ENCODE measurements at regions not wholly inside any gene's neighbourhood (a gene's known extent, or its start where the extent isn't known, plus 50 kb on each side); places are given as distances from the start of the nearest gene placed in this dataset.

GRCh38 chr1:177784936-177785335 lies 184.9 kb downstream of the SEC16B start:
- no peak for DNase-seq (ENCODE audit: low read depth, low spot score)
- intact Hi-C loops (cut with micrococcal nuclease; ENCODE audit: unreplicated experiment): loop anchor here (5.0 to 10.0 kb wide), 3 partner anchors 162 to 890 kb away; no protein-coding TSS in a partner anchor
- in situ Hi-C loops (cut with HindIII; ENCODE audit: low pct_unique_long_range_greater_than_20kb, low sequenced_read_pairs): no loop called here

DNA sequence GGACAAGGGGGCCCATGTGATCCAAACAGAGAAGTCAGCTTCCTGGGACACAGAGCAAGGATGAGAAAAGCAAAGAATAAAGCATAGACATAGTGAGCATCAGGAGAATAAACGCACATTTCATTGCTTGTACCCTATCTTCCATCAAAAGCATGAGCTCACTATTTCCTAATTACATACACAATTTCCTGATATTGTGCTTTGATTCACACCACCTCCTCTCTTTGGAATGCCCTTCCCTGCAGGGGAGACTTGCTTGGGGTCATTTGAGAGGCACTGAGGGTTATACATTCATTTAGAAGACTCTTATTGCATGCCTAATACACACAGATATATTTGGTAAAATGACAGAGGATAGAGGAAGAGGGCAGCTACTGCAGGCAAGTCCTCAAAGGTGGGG lies 185.4 kb downstream of the SEC16B start:
- ChIA-PET CTCF (interaction anchor here (0.6 kb wide), 1 partner anchor 163 kb away, joined by 3 read pairs; no protein-coding TSS in a partner anchor), POLR2A (no interaction called here)
- no peaks in the 10 kb centered on the region for H3K36me3 ChIP-seq (ENCODE audit: control insufficient read depth, insufficient read depth, low read length)
- no TSS peak for BruUV-seq (replicated peaks)
- TF ChIP-seq, protein P1, sequence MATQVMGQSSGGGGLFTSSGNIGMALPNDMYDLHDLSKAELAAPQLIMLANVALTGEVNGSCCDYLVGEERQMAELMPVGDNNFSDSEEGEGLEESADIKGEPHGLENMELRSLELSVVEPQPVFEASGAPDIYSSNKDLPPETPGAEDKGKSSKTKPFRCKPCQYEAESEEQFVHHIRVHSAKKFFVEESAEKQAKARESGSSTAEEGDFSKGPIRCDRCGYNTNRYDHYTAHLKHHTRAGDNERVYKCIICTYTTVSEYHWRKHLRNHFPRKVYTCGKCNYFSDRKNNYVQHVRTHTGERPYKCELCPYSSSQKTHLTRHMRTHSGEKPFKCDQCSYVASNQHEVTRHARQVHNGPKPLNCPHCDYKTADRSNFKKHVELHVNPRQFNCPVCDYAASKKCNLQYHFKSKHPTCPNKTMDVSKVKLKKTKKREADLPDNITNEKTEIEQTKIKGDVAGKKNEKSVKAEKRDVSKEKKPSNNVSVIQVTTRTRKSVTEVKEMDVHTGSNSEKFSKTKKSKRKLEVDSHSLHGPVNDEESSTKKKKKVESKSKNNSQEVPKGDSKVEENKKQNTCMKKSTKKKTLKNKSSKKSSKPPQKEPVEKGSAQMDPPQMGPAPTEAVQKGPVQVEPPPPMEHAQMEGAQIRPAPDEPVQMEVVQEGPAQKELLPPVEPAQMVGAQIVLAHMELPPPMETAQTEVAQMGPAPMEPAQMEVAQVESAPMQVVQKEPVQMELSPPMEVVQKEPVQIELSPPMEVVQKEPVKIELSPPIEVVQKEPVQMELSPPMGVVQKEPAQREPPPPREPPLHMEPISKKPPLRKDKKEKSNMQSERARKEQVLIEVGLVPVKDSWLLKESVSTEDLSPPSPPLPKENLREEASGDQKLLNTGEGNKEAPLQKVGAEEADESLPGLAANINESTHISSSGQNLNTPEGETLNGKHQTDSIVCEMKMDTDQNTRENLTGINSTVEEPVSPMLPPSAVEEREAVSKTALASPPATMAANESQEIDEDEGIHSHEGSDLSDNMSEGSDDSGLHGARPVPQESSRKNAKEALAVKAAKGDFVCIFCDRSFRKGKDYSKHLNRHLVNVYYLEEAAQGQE (IDR thresholded peaks at IDR 0.05; ENCODE audit: insufficient read depth in 1 of 2, low read depth in 2 of 2, low read length in 1 of 2): no peak
- TF ChIP-seq TCF7L2 (IDR thresholded peaks at IDR 0.05; ENCODE audit: low read depth, low read length): no peak
- no peak for TF ChIP-seq CTCF (IDR thresholded peaks at IDR 0.05)
- no peak for TF ChIP-seq SIN3A (IDR thresholded peaks at IDR 0.05; ENCODE audit: borderline replicate concordance, insufficient read depth, low read depth, low read length)
- TF ChIP-seq POLR2AphosphoS5 (IDR thresholded peaks at IDR 0.05; ENCODE audit: low read depth, low read length): no peak
- no peaks in the 10 kb centered on the region for H3K4me1 ChIP-seq (ENCODE audit: control insufficient read depth, insufficient read depth, low read length)
- intact Hi-C loops (cut with micrococcal nuclease; ENCODE audit: unreplicated experiment) (loop anchor here (5.0 to 10.0 kb wide), 3 partner anchors 163 to 890 kb away; no protein-coding TSS in a partner anchor), in situ Hi-C loops (cut with HindIII; ENCODE audit: low pct_unique_long_range_greater_than_20kb, low sequenced_read_pairs) (no loop called here)
- no peak for DNase-seq (ENCODE audit: low read depth, low spot score)
- ATAC-seq: no peak
- peaks cover 4% of the 10 kb centered on the region; the same call in 1 of the 2 replicates for H3K27me3 ChIP-seq (ENCODE audit: control insufficient read depth, insufficient read depth, low read length)
- no peak overlapping the region for H3K27ac ChIP-seq (ENCODE audit: low read length)
- H3K9me3 ChIP-seq (ENCODE audit: control insufficient read depth, insufficient read depth, low read depth, low read length): no peaks in the 10 kb centered on the region
- H3K4me3 ChIP-seq (ENCODE audit: low read depth in 2 of 2, low read length in 2 of 2): no peak overlapping the region

More at GRCh38 chr1:177784936-177785335, 184.9 kb downstream of the SEC16B start:
- no peak for ATAC-seq
- ChIA-PET CTCF (no interaction called here), POLR2A (no interaction called here)
- Histone ChIP-seq H3K4me3 (ENCODE audit: low read depth in 2 of 2, low read length in 2 of 2) (no peak overlapping the region), H3K27me3 (ENCODE audit: control insufficient read depth, insufficient read depth, low read length) (peaks cover 4% of the 10 kb centered on the region; the same call in 1 of the 2 replicates), H3K27ac (ENCODE audit: low read length) (no peak overlapping the region), H3K4me1 (ENCODE audit: control insufficient read depth, insufficient read depth, low read length) (no peaks in the 10 kb centered on the region), H3K36me3 (ENCODE audit: control insufficient read depth, insufficient read depth, low read length) (no peaks in the 10 kb centered on the region), H3K9me3 (ENCODE audit: control insufficient read depth, insufficient read depth, low read depth, low read length) (no peaks in the 10 kb centered on the region)
- no TSS peak for BruUV-seq (replicated peaks)
- TF ChIP-seq TCF7L2 (IDR thresholded peaks at IDR 0.05; ENCODE audit: low read depth, low read length): no peak
- TF ChIP-seq SIN3A (IDR thresholded peaks at IDR 0.05; ENCODE audit: borderline replicate concordance, insufficient read depth, low read depth, low read length): no peak
- no peak for TF ChIP-seq POLR2AphosphoS5 (IDR thresholded peaks at IDR 0.05; ENCODE audit: low read depth, low read length)
- TF ChIP-seq CTCF (IDR thresholded peaks at IDR 0.05): no peak
- TF ChIP-seq, protein P1 (IDR thresholded peaks at IDR 0.05; ENCODE audit: insufficient read depth in 1 of 2, low read depth in 2 of 2, low read length in 1 of 2): no peak

All from Panc1 (cell line).